H9 (cell line): ENCODE measurements at regions not wholly inside any gene's neighbourhood (a gene's known extent, or its start where the extent isn't known, plus 50 kb on each side); places are given as distances from the start of the nearest gene placed in this dataset.

ENCODE experiments used
- DNase-seq: peaks from one replicate; pipeline ENCODE4 v3.0.0-alpha.2; 2017
- H2AFZ ChIP-seq: one replicate; pipeline ENCODE4 v1.6.1; 2013; ENCODE audit warnings: mild to moderate bottlenecking, low read length, control low read depth, moderate library complexity
- H2AK5ac ChIP-seq: 2 replicates; pipeline ENCODE4 v1.6.1; 2013; ENCODE audit warnings: low read length, control low read depth, mixed read lengths; ENCODE audit not compliant: insufficient read length
- H2BK120ac ChIP-seq: one replicate; pipeline ENCODE4 v1.6.1; 2013; ENCODE audit warnings: low read depth, mild to moderate bottlenecking, low read length, control low read depth, inconsistent platforms; ENCODE audit not compliant: poor library complexity, severe bottlenecking
- H2BK12ac ChIP-seq: 2 replicates; pipeline ENCODE4 v1.6.1; 2013; ENCODE audit warnings: low read length, control low read depth, mixed read lengths, low read depth; ENCODE audit not compliant: insufficient read length
- H2BK15ac ChIP-seq: 2 replicates; pipeline ENCODE4 v1.6.1; 2013; ENCODE audit warnings: low read depth, low read length, control low read depth
- H2BK20ac ChIP-seq: one replicate; pipeline ENCODE4 v1.6.1; 2013; ENCODE audit warnings: low read depth, mild to moderate bottlenecking, low read length, control low read depth, inconsistent platforms; ENCODE audit not compliant: poor library complexity, severe bottlenecking
- H2BK5ac ChIP-seq: 2 replicates; pipeline ENCODE4 v1.6.1; 2013; ENCODE audit warnings: low read length, control low read depth, mixed read lengths; ENCODE audit not compliant: insufficient read length
- H3K14ac ChIP-seq: 2 replicates; pipeline ENCODE4 v1.6.1; 2013; ENCODE audit warnings: low read length, control low read depth; ENCODE audit not compliant: insufficient read depth
- H3K18ac ChIP-seq: 2 replicates; pipeline ENCODE4 v1.6.1; 2013; ENCODE audit warnings: low read depth, mild to moderate bottlenecking, mixed read lengths, low read length, control low read depth; ENCODE audit not compliant: insufficient read length
- H3K23ac ChIP-seq: 2 replicates; pipeline ENCODE4 v1.6.1; 2013; ENCODE audit warnings: low read length, control low read depth, mixed read lengths, low read depth; ENCODE audit not compliant: insufficient read length
- H3K23me2 ChIP-seq: 2 replicates; pipeline ENCODE4 v1.6.1; 2013; ENCODE audit warnings: low read depth, mild to moderate bottlenecking, mixed read lengths, low read length, control low read depth; ENCODE audit not compliant: insufficient read length, poor library complexity, severe bottlenecking
- H3K27ac ChIP-seq: 2 replicates; pipeline ENCODE4 v1.5.1; 2013; ENCODE audit warnings: low read length, control low read depth, mixed read lengths, low read depth; ENCODE audit not compliant: insufficient read length
- H3K27me3 ChIP-seq: 2 replicates; pipeline ENCODE4 v1.6.1; 2013; ENCODE audit warnings: low read length, control low read depth, inconsistent platforms; ENCODE audit not compliant: insufficient read depth
- H3K4ac ChIP-seq: 2 replicates; pipeline ENCODE4 v1.6.1; 2013; ENCODE audit warnings: low read depth, mild to moderate bottlenecking, control low read depth, inconsistent platforms, low read length, moderate library complexity
- H3K4me1 ChIP-seq: 2 replicates; pipeline ENCODE4 v1.6.1; 2013; ENCODE audit warnings: low read length, control low read depth, inconsistent platforms; ENCODE audit not compliant: insufficient read depth
- H3K4me2 ChIP-seq: 2 replicates; pipeline ENCODE4 v1.6.1; 2013; ENCODE audit warnings: low read length, control low read depth, mixed read lengths; ENCODE audit not compliant: insufficient read length, insufficient read depth
- H3K56ac ChIP-seq: 2 replicates; pipeline ENCODE4 v1.6.1; 2013; ENCODE audit warnings: low read depth, mild to moderate bottlenecking, mixed read lengths, low read length, control low read depth; ENCODE audit not compliant: insufficient read length
- H3K79me1 ChIP-seq: 2 replicates; pipeline ENCODE4 v1.6.1; 2013; ENCODE audit warnings: low read depth, mild to moderate bottlenecking, moderate library complexity, low read length, control low read depth, inconsistent platforms; ENCODE audit not compliant: insufficient read depth, poor library complexity, severe bottlenecking
- H3K79me2 ChIP-seq: 2 replicates; pipeline ENCODE4 v1.6.1; 2013; ENCODE audit warnings: low read length, control low read depth, inconsistent platforms; ENCODE audit not compliant: insufficient read depth
- H3K9ac ChIP-seq: 2 replicates; pipeline ENCODE4 v1.6.1; 2013; ENCODE audit warnings: low read length, control low read depth, mixed read lengths; ENCODE audit not compliant: insufficient read length; ENCODE audit errors: extremely low read depth
- H3K9me3 ChIP-seq: one replicate; pipeline ENCODE4 v1.6.1; 2013; ENCODE audit warnings: low read depth, low read length, inconsistent platforms; ENCODE audit not compliant: control insufficient read depth
- H3T11ph ChIP-seq: one replicate; pipeline ENCODE4 v1.6.1; 2013; ENCODE audit warnings: mild to moderate bottlenecking, low read length, control low read depth, inconsistent platforms
- H4K20me1 ChIP-seq: one replicate; pipeline ENCODE4 v1.6.1; 2013; ENCODE audit not compliant: control insufficient read depth, insufficient read length, insufficient read depth
- H4K5ac ChIP-seq: 2 replicates; pipeline ENCODE4 v1.6.1; 2013; ENCODE audit warnings: low read depth, mild to moderate bottlenecking, mixed read lengths, low read length, control low read depth; ENCODE audit not compliant: insufficient read length
- H4K8ac ChIP-seq: replicated peaks from 2 replicates; pipeline ENCODE4 v1.6.1; 2013; ENCODE audit warnings: low read length, control low read depth, mixed read lengths, low read depth; ENCODE audit not compliant: insufficient read length
- H4K91ac ChIP-seq: 2 replicates; pipeline ENCODE4 v1.6.1; 2013; ENCODE audit warnings: low read depth, mild to moderate bottlenecking, moderate library complexity, mixed read lengths, low read length, control low read depth; ENCODE audit not compliant: insufficient read length
- H3K27ac Mint-ChIP-seq, 3 experiments: 2 replicates in 2 of 3; 3 replicates in 1 of 3; pipeline ENCODE4 v1.8.0; 2020 to 2021; ENCODE audit warnings: mixed read lengths in 3 of 3, mild to moderate bottlenecking in 1 of 3, moderate library complexity in 1 of 3
- H3K27me3 Mint-ChIP-seq: 2 replicates; pipeline ENCODE4 v1.8.0; 2021; ENCODE audit warnings: low read depth, mild to moderate bottlenecking, moderate library complexity, mixed read lengths
- H3K36me3 Mint-ChIP-seq, 3 experiments: 2 replicates in 2 of 3; 3 replicates in 1 of 3; pipeline ENCODE4 v1.8.0; 2020 to 2021; ENCODE audit warnings: low read depth in 3 of 3, mixed read lengths in 3 of 3; ENCODE audit not compliant: insufficient read depth in 1 of 3
- H3K4me1 Mint-ChIP-seq, 2 experiments: 2 replicates each; pipeline ENCODE4 v1.8.0; 2020; ENCODE audit warnings: mixed read lengths in 2 of 2
- H3K4me3 Mint-ChIP-seq, 2 experiments: 2 replicates in 1 of 2; 3 replicates in 1 of 2; pipeline ENCODE4 v1.8.0; 2020 to 2021; ENCODE audit warnings: mild to moderate bottlenecking in 2 of 2, mixed read lengths in 2 of 2, moderate library complexity in 1 of 2
- H3K9me3 Mint-ChIP-seq, 2 experiments: 2 replicates in 1 of 2; 3 replicates in 1 of 2; pipeline ENCODE4 v1.8.0; 2020; ENCODE audit warnings: mild to moderate bottlenecking in 2 of 2, mixed read lengths in 2 of 2, moderate library complexity in 1 of 2
- WGBS: extraction: QIAGEN DNeasy Blood & Tissue Kit; methylation state at CpG from one replicate; pipeline ENCODE4 v1.1.7; 2013; ENCODE audit warnings: missing lambda C conversion rate, low lambda C conversion rate, mixed read lengths; ENCODE audit not compliant: insufficient read length; ENCODE audit errors: extremely low coverage; 5-methylcytosine and 5-hydroxymethylcytosine counted together
- TF ChIP-seq, protein P1 (sequence below): fragments of 200-600 bp; sonication (generic); conservative IDR thresholded peaks from 3 replicates; pipeline ENCODE4 v1.8.0; 2021; ENCODE audit warnings: antibody characterized with exemption, mild to moderate bottlenecking

DNA sequence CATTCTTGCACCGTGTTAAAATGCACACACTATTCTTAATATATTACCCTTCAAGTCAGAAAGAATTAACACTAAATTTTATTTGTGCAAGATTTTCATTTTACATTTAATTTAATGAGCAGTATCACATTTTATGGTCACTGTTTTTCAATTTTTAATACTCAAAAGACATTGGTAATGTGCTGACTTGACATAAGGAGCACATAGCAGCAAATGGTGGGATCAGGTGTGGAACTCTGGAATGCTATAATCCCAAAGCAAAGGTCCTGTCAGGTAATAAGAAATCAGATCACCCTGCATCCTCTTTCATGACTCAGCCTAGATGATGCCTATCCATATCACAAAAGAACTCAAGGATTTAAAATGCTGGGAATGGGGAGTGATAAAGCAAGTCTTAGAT is 55.6 kb upstream of the SPAG16 start:
- H2BK5ac ChIP-seq = no peak overlapping the region
- H3K27ac Mint-ChIP-seq = no peak overlapping the region
- H3K14ac ChIP-seq = no peak overlapping the region
- TF ChIP-seq, protein P1, sequence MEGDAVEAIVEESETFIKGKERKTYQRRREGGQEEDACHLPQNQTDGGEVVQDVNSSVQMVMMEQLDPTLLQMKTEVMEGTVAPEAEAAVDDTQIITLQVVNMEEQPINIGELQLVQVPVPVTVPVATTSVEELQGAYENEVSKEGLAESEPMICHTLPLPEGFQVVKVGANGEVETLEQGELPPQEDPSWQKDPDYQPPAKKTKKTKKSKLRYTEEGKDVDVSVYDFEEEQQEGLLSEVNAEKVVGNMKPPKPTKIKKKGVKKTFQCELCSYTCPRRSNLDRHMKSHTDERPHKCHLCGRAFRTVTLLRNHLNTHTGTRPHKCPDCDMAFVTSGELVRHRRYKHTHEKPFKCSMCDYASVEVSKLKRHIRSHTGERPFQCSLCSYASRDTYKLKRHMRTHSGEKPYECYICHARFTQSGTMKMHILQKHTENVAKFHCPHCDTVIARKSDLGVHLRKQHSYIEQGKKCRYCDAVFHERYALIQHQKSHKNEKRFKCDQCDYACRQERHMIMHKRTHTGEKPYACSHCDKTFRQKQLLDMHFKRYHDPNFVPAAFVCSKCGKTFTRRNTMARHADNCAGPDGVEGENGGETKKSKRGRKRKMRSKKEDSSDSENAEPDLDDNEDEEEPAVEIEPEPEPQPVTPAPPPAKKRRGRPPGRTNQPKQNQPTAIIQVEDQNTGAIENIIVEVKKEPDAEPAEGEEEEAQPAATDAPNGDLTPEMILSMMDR = no peak
- DNase-seq = no peak
- H2AK5ac ChIP-seq = no peak overlapping the region
- H3K79me1 ChIP-seq = no peaks in the 10 kb centered on the region
- H4K8ac ChIP-seq = no peak overlapping the region
- H3K9me3 Mint-ChIP-seq = no peaks in the 10 kb centered on the region
- no peak overlapping the region for H2BK120ac ChIP-seq
- no peaks in the 10 kb centered on the region for H3K79me2 ChIP-seq
- no peak overlapping the region for H4K91ac ChIP-seq
- H3K27me3 Mint-ChIP-seq = no peaks in the 10 kb centered on the region
- H3K4me1 ChIP-seq = 0 out of 2 replicates have a peak, but pooled peaks cover 3% of the 10 kb centered on the region
- H4K20me1 ChIP-seq = no peaks in the 10 kb centered on the region
- H3K4me2 ChIP-seq = no peak overlapping the region
- H3K4me3 Mint-ChIP-seq = no peak overlapping the region
- H3K9me3 ChIP-seq = no peaks in the 10 kb centered on the region
- H3K4me1 Mint-ChIP-seq = peaks cover 20 to 23% of the 10 kb centered on the region in 2 experiments
- no peak overlapping the region for H3K18ac ChIP-seq
- H3T11ph ChIP-seq = no peak overlapping the region
- no peak overlapping the region for H3K9ac ChIP-seq
- H3K36me3 Mint-ChIP-seq = no peaks in the 10 kb centered on the region
- no peak overlapping the region for H2BK20ac ChIP-seq
- no peak overlapping the region for H2BK12ac ChIP-seq
- H3K23ac ChIP-seq = no peak overlapping the region
- no peak overlapping the region for H2AFZ ChIP-seq
- WGBS = no CpG with 5 or more reads among the region's 1 CpG
- no peaks in the 10 kb centered on the region for H3K27me3 ChIP-seq
- H3K23me2 ChIP-seq = no peaks in the 10 kb centered on the region
- H2BK15ac ChIP-seq = no peak overlapping the region
- H4K5ac ChIP-seq = no peak overlapping the region
- no peak overlapping the region for H3K56ac ChIP-seq
- H3K4ac ChIP-seq = no peak overlapping the region
- no peak overlapping the region for H3K27ac ChIP-seq
